ENCODE measurements at regions not wholly inside any gene's neighbourhood (a gene's known extent, or its start where the extent isn't known, plus 50 kb on each side); places are given as distances from the start of the nearest gene placed in this dataset.

DNA sequence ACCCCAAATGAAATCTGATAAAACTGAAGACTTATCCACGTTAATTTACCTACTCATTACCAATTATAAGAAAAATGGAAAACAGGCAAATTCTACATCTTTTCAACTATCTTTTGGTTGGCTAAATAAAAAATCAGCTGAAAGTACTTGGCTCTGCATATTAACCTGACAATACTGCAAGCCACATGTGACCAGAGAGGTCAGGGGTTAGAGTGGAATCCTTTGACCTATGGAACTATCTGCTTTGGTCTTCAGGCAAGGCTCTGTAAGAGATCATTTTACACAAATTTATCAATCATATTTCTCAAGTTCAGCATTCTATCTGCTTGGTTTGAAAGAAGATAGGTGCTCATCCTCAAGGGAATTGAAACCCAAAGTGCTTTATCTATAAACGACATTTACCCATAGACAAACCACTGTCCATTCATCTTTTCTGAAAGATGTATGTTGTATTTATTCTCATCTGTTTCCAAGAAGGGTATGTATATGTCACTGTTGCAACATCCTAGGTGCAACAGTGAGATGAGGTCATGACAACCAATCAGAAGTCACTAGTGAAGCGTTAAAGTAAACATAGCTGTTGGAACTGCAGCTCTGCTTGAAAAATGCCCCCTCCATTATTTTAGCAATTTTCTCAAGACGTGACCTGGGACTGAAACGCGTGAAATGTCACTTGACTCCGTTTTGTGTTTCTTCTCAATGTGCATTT is 144.9 kb upstream of the POU5F2 start (continued):
- TF ChIP-seq, protein P1, sequence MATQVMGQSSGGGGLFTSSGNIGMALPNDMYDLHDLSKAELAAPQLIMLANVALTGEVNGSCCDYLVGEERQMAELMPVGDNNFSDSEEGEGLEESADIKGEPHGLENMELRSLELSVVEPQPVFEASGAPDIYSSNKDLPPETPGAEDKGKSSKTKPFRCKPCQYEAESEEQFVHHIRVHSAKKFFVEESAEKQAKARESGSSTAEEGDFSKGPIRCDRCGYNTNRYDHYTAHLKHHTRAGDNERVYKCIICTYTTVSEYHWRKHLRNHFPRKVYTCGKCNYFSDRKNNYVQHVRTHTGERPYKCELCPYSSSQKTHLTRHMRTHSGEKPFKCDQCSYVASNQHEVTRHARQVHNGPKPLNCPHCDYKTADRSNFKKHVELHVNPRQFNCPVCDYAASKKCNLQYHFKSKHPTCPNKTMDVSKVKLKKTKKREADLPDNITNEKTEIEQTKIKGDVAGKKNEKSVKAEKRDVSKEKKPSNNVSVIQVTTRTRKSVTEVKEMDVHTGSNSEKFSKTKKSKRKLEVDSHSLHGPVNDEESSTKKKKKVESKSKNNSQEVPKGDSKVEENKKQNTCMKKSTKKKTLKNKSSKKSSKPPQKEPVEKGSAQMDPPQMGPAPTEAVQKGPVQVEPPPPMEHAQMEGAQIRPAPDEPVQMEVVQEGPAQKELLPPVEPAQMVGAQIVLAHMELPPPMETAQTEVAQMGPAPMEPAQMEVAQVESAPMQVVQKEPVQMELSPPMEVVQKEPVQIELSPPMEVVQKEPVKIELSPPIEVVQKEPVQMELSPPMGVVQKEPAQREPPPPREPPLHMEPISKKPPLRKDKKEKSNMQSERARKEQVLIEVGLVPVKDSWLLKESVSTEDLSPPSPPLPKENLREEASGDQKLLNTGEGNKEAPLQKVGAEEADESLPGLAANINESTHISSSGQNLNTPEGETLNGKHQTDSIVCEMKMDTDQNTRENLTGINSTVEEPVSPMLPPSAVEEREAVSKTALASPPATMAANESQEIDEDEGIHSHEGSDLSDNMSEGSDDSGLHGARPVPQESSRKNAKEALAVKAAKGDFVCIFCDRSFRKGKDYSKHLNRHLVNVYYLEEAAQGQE (IDR thresholded peaks at IDR 0.05; ENCODE audit: unreplicated experiment), result no peak

DNA sequence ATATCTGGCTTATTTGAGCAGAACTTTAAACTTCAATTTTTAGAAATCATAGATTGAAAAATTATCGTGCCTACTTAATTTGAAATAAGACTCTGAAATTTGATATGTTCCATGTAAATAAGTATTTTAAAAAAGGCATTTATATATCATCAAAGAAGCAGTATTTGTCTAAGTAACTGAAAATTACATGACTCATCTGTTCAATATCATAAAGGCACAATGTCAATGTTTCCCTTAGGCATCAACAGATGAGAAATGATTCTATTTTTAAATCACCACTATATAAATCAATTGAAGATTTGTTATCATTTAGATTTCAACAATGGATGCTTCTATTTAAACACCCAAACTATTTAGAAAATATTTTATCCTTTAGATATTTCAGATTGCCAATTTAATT is 142.9 kb upstream of the POU5F2 start:
- no peaks in the 10 kb centered on the region for H3K36me3 ChIP-seq (ENCODE audit: insufficient read depth)
- H2AFZ ChIP-seq, result no peak overlapping the region
- Mint-ChIP-seq H3K36me3 (ENCODE audit: low read depth) (no peaks in the 10 kb centered on the region), H3K4me3 (no peak overlapping the region), H3K27ac (no peak overlapping the region), H3K27me3 (ENCODE audit: insufficient read depth, low read depth, poor library complexity) (no peaks in the 10 kb centered on the region), H3K9me3 (no peaks in the 10 kb centered on the region), H3K4me1 (peaks cover 2% of the 10 kb centered on the region; the same call in 1 of the 3 replicates)
- H3K4me2 ChIP-seq, result no peak overlapping the region
- H3K27me3 ChIP-seq (ENCODE audit: insufficient read depth), result no peaks in the 10 kb centered on the region
- no peak for DNase-seq (ENCODE audit: low spot score)
- H3F3A ChIP-seq (replicated peaks; ENCODE audit: low read depth), result no peaks in the 10 kb centered on the region
- no peak overlapping the region for H3K27ac ChIP-seq (ENCODE audit: low read depth)
- no peak for TF ChIP-seq CREB1 (CRISPR knock-in tag; IDR thresholded peaks at IDR 0.05; ENCODE audit: low read depth)
- TF ChIP-seq, protein P2, sequence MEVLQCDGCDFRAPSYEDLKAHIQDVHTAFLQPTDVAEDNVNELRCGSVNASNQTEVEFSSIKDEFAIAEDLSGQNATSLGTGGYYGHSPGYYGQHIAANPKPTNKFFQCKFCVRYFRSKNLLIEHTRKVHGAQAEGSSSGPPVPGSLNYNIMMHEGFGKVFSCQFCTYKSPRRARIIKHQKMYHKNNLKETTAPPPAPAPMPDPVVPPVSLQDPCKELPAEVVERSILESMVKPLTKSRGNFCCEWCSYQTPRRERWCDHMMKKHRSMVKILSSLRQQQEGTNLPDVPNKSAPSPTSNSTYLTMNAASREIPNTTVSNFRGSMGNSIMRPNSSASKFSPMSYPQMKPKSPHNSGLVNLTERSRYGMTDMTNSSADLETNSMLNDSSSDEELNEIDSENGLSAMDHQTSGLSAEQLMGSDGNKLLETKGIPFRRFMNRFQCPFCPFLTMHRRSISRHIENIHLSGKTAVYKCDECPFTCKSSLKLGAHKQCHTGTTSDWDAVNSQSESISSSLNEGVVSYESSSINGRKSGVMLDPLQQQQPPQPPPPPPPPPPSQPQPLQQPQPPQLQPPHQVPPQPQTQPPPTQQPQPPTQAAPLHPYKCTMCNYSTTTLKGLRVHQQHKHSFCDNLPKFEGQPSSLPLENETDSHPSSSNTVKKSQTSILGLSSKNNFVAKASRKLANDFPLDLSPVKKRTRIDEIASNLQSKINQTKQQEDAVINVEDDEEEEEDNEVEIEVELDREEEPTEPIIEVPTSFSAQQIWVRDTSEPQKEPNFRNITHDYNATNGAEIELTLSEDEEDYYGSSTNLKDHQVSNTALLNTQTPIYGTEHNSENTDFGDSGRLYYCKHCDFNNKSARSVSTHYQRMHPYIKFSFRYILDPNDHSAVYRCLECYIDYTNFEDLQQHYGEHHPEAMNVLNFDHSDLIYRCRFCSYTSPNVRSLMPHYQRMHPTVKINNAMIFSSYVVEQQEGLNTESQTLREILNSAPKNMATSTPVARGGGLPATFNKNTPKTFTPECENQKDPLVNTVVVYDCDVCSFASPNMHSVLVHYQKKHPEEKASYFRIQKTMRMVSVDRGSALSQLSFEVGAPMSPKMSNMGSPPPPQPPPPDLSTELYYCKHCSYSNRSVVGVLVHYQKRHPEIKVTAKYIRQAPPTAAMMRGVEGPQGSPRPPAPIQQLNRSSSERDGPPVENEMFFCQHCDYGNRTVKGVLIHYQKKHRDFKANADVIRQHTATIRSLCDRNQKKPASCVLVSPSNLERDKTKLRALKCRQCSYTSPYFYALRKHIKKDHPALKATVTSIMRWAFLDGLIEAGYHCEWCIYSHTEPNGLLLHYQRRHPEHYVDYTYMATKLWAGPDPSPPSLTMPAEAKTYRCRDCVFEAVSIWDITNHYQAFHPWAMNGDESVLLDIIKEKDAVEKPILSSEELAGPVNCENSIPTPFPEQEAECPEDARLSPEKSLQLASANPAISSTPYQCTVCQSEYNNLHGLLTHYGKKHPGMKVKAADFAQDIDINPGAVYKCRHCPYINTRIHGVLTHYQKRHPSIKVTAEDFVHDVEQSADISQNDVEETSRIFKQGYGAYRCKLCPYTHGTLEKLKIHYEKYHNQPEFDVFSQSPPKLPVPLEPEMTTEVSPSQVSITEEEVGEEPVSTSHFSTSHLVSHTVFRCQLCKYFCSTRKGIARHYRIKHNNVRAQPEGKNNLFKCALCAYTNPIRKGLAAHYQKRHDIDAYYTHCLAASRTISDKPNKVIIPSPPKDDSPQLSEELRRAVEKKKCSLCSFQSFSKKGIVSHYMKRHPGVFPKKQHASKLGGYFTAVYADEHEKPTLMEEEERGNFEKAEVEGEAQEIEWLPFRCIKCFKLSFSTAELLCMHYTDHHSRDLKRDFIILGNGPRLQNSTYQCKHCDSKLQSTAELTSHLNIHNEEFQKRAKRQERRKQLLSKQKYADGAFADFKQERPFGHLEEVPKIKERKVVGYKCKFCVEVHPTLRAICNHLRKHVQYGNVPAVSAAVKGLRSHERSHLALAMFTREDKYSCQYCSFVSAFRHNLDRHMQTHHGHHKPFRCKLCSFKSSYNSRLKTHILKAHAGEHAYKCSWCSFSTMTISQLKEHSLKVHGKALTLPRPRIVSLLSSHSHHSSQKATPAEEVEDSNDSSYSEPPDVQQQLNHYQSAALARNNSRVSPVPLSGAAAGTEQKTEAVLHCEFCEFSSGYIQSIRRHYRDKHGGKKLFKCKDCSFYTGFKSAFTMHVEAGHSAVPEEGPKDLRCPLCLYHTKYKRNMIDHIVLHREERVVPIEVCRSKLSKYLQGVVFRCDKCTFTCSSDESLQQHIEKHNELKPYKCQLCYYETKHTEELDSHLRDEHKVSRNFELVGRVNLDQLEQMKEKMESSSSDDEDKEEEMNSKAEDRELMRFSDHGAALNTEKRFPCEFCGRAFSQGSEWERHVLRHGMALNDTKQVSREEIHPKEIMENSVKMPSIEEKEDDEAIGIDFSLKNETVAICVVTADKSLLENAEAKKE (CRISPR knock-in tag; IDR thresholded peaks at IDR 0.05), result no peak
- no peak for TF ChIP-seq NANOG (IDR thresholded peaks at IDR 0.05; ENCODE audit: borderline replicate concordance)
- H4K20me1 ChIP-seq (replicated peaks; ENCODE audit: insufficient read depth), result no peaks in the 10 kb centered on the region
- no peak for ATAC-seq
- no peaks in the 10 kb centered on the region for H3K4me1 ChIP-seq (ENCODE audit: insufficient read depth)
- no peaks in the 10 kb centered on the region for H3K79me2 ChIP-seq (replicated peaks; ENCODE audit: insufficient read depth)
- no peak overlapping the region for H3K4me3 ChIP-seq
- H3K9me2 ChIP-seq (ENCODE audit: insufficient read depth), result no peaks in the 10 kb centered on the region
